Fibroblast of mammary gland (primary cell): ENCODE measurements at regions not wholly inside any gene's neighbourhood (a gene's known extent, or its start where the extent isn't known, plus 50 kb on each side); places are given as distances from the start of the nearest gene placed in this dataset.
A peak's percentile ranks its signal among the peaks of the same experiment; 100 is the strongest.

Experiments
- DNase-seq: peaks from one replicate; pipeline ENCODE4 v3.0.0-alpha.2; 2010; ENCODE audit warnings: low read depth
- H3K4me3 ChIP-seq: 2 replicates; pipeline ENCODE4 v1.5.1; 2011; ENCODE audit warnings: low read depth, mild to moderate bottlenecking, low read length, moderate library complexity; ENCODE audit not compliant: control insufficient read depth
- TF ChIP-seq, protein P1 (sequence below): conservative IDR thresholded peaks from 2 replicates; pipeline ENCODE4 v1.5.1; 2011; ENCODE audit warnings: low read depth, low read length, inconsistent platforms; ENCODE audit not compliant: control insufficient read depth, insufficient read depth

DNA sequence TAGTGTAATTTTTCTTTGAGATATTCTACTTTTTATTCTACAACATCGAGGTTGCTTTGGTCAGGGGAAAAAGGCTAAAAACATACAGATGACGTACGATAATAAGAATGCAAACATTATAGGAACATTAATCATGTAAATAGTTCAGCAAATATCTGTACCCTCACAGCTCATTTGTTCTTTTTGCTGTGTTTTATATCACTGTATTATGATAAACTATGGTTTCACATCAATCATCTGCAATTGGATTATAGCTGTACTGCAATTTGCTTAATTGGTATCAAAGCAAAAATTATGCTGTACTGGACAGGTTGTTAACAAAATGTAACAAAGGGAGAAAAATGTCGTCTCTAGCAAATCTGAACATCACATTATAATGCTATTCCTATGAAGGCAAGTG, 597.1 kb downstream of the EPHA7 start:
- TF ChIP-seq, protein P1, sequence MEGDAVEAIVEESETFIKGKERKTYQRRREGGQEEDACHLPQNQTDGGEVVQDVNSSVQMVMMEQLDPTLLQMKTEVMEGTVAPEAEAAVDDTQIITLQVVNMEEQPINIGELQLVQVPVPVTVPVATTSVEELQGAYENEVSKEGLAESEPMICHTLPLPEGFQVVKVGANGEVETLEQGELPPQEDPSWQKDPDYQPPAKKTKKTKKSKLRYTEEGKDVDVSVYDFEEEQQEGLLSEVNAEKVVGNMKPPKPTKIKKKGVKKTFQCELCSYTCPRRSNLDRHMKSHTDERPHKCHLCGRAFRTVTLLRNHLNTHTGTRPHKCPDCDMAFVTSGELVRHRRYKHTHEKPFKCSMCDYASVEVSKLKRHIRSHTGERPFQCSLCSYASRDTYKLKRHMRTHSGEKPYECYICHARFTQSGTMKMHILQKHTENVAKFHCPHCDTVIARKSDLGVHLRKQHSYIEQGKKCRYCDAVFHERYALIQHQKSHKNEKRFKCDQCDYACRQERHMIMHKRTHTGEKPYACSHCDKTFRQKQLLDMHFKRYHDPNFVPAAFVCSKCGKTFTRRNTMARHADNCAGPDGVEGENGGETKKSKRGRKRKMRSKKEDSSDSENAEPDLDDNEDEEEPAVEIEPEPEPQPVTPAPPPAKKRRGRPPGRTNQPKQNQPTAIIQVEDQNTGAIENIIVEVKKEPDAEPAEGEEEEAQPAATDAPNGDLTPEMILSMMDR: no peak
- H3K4me3 ChIP-seq: no peak overlapping the region
- no peak for DNase-seq

DNA sequence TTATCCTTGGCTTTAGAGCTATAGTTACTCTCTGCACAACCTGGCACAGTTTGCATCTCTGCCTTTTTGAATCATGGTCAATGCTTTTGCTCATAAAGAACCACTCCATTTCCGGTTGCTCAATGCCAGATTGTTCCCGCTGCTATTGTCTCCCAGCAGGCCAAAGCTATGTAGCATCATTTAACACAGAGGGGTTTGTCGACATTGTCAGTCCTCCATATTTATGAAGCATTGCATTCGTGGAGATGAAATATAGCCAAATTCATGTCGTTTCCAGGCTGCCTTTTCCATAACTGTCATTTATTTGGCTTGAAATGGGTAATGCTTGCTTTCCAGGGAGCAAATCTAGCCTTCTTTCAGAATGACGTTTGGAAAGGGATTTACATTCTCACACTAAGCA, 598.8 kb downstream of the EPHA7 start:
- TF ChIP-seq, protein P1: no peak
- H3K4me3 ChIP-seq: no peak overlapping the region
- DNase-seq: no peak

DNA sequence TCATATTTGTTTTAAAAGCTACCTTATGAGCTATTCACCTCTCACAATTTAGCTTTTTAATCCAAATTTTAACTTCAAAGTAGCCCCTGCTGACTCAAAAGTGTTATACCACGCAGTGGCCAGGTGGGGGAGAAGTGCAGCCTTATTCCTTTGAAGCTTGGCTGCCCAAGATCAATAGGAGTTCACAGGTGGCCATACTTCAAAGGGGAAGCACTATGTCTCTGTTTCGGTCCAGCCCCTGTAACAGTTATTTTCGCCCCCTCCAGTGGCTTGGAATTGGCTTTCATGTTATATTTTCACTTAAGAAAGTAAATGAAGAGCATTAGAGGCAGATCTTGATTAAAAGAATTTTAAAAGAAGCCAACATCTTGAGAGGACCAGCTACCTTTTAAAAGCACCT, 608.4 kb downstream of the EPHA7 start:
- TF ChIP-seq, protein P1: peak; percentile 39
- DNase-seq: peak; percentile 6
- H3K4me3 ChIP-seq: no peak overlapping the region

DNA sequence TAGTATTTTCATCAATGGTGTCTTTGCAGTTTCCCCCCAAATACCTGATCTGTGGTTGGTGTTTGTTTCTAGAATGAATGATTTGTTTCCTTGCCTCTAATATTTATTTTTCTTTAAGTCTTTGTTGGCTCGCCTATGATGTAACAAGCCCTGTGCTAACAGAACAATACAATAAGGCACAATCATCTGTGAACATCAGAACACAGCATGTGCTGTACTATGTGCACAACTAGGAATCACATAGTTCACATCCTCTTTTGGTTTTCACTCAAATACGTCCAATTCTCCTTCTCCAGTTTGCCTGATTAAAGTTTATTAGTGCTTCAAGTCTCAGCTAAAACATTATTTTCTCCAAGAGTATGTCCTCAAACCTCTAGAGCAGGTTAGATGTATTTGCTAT, 613.1 kb downstream of the EPHA7 start:
- TF ChIP-seq, protein P1: no peak
- no peak for DNase-seq
- no peak overlapping the region for H3K4me3 ChIP-seq

DNA sequence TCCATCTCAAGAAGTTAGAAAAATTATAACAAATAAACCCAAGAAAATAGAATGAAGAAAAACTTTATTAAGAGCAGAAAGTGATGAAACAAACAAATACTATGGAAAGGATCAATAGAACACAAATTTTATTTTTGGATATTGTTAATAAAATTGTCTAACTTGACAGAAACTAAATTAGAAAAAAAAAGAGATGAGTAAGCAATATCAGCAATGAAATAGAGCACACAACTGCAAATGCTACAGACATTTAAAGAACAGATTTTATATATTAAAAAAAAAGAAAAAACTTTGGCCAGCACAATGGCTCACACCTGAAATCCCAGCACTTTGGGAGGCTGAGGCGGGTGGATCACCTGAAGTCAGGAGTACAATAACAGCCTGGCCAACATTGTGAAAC, 628.0 kb downstream of the EPHA7 start:
- TF ChIP-seq, protein P1: no peak
- no peak overlapping the region for H3K4me3 ChIP-seq
- DNase-seq: no peak

DNA sequence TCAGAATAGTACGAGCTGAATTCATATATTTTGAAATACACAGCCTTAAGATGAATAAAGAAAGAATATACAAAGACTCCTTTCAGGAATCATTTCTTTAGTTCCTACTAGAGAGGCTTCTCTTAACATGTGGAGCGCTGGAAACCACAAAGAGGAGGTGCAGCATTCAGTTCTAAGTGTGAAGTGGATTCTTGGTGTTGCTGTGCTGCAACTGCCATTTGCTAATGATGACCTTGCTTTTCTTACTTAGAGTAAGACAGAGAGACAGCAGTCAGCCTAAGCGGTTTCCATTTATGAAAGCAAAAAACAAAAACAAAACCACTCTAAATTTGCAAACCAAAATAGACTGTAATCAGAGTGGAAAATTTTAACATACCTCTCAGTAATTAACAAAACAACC, 629.0 kb downstream of the EPHA7 start:
- H3K4me3 ChIP-seq: no peak overlapping the region
- TF ChIP-seq, protein P1: no peak
- no peak for DNase-seq

DNA sequence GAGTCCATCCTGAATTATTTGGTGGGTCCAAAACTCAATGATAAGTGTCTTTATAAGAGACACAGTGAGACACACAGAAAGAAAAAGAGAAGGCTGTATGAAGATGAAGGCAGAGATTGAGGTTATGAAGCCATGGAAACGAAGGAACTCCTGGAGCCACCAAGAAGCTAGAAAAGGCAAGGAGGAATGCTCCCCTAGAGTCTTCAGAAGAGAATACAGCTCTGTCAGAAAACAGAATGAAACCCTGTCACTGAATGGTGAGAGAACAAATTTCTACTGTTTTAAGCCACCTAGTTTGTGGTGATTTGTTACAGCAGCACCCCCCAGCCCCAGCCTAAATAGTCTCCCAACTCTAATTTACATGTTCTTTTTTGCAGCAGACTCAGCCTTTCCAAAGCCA, 635.1 kb downstream of the EPHA7 start:
- DNase-seq: no peak
- H3K4me3 ChIP-seq: no peak overlapping the region
- TF ChIP-seq, protein P1: no peak
